Kidney capillary endothelial cell (primary cell): ENCODE measurements at regions not wholly inside any gene's neighbourhood (a gene's known extent, or its start where the extent isn't known, plus 50 kb on each side); places are given as distances from the start of the nearest gene placed in this dataset.

Experiments
- DNase-seq: peaks from one replicate; pipeline ENCODE4 v3.0.0-alpha.2; 2018; ENCODE audit warnings: low spot score

DNA sequence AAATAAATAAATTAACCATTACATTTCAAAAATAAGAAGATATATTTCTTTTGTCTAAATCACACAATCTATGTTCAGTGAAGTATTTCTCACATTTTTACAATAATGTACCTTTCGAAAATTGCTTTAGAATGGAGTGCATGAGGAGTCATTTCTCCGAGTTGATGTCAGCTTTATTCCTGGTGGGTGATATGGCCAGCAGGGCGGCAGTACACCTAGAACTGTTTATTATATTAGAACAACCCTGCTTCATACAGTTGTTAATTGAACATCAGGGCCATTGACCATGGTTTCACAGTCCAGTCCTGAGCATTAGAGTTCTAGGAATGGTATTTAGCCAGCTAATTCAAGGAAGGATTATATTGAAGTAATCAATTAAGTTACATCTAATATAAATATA lies 696.3 kb upstream of the SLC10A2 start:
- no peak for DNase-seq

DNA sequence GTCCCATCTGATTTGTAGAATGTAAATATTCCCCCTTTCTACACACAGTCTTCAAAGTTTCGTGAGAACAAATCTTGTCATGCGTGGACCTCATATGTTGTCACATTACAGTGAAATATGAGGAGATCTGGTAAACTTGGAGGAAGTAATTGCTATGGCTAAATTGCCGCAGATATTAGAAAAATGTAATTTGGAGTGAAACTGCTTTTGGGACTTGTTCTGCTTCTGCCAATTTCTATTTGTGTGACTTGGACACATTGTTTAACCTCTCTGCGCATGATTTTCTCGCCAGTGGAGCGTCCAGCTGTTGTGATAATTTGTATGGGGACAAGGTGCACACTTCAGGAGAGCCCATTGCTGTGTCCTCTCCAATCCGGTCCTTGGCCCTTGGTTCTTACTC lies 693.1 kb upstream of the SLC10A2 start:
- DNase-seq, result no peak

DNA sequence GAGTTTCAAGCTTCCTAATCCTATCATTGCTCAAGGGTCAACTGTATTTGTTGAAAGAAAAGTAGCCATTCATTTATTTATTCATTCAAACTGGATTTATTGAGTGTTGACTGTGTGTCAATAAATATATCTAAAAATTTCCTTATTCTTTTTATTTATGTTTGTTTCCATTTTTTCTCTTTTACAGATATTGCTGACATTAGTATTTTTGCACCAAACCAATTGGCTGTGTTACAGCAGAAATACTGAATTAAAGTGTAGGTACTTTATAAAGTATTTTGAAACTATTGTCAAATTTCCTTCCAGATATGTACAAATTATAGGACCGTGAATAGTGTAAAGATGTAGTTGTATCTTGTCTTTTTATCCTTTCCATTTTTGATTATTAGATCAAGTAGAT lies 692.0 kb upstream of the SLC10A2 start:
- no peak for DNase-seq

- no peak for DNase-seq
Observed at GRCh38 chr13:103757361-103757760, 691.1 kb upstream of the SLC10A2 start.

DNA sequence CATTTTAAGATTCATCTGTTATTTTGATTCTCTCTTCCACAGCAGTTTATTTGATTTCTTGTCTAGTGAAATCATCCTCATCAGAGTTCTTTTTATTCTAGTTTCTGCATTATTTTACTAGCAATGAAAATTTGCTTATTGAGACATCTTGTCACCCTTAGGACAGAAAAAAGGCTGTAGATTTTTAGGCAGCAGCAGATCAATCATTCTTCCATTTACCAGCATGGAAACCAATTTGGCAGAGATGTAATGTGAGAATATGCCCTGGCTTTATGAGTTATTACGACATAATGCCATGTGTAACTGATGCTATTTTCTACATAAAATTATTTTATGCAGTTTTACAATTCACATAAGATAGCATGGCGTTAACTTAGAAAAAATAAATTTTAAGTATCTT lies 688.6 kb upstream of the SLC10A2 start:
- no peak for DNase-seq

- DNase-seq, result no peak
Observed at GRCh38 chr13:103734837-103735236, 668.6 kb upstream of the SLC10A2 start.

DNA sequence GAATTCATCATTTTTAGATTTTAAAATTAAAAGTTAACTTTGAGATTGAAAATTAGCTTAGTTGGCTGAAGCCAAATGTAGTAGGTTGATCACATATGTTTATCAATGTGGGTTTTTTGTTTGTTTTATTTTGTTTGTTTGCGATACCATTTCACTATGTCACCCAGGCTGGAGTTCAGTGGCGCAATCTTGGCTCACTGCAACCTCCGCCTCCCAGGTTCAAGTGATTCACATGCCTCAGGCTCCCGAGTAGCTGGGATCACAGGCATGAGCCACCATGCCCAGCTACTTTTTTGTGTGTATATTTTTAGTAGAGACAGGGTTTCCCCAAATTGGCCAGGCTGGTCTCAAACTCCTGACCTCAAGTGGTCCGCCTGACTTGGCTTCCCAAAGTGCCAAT lies 665.7 kb upstream of the SLC10A2 start:
- no peak for DNase-seq

DNA sequence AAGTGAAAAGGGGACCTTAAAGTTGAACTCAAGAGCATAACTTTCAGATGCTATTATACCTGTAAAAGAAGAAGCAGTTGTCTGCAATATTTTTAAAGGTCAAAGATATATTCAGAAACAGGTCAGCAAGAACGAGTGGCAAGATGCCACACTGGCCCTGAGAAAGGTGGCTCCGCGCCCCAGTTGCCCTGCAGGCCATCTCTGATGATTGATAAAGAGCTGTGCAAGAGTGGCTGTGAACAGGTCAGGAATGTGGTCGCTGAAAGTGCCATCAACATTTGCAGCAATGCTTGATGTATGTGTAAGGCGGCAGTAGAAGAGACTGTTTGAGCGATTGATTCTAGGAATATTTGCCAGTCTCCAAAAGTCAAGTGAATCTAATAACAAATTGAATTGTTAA lies 664.2 kb upstream of the SLC10A2 start:
- DNase-seq, result no peak

GRCh38 chr13:103726808-103727207 lies 660.6 kb upstream of the SLC10A2 start:
- no peak for DNase-seq

DNA sequence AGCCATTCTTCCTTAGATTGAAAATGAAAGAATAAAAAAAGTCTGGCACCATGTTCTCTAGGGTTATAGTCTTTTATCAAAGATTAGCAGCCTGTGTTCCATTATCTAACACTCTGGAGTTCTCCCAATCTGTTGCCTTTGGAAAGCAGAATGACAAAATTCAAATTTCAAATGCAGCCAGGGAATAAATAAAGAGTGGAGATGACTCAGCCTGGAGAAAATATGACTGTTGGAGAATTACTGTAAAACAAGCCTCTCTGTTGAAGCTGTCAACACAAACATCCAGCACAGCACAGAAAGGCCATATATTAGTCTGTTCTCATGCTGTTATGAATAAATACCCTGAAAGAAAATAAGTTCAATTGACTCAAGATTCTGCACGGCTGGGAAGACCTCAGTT lies 650.5 kb upstream of the SLC10A2 start:
- DNase-seq, result no peak

- no peak for DNase-seq
Observed at GRCh38 chr13:103715335-103715734, 649.1 kb upstream of the SLC10A2 start.

- no peak for DNase-seq
Observed at GRCh38 chr13:103703246-103703645, 637.0 kb upstream of the SLC10A2 start.

DNA sequence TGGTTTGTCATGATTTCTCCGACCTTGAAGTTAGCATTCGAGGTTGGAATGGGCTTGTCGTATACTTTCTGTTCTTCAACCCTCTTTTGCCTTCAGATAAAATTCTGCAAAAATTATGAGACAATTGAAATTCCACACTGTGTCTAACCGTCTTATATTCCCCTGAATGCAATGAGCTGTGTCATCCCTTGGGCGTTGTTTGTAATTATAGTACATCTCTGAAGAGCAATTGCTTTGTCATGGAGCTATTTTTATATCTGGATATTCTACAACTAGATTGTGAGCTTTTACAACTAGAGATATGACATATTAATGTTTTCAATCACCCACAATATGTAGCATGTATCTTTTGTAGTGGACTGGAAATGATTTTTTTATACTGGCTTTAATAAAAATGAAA lies 631.8 kb upstream of the SLC10A2 start:
- DNase-seq, result no peak

DNA sequence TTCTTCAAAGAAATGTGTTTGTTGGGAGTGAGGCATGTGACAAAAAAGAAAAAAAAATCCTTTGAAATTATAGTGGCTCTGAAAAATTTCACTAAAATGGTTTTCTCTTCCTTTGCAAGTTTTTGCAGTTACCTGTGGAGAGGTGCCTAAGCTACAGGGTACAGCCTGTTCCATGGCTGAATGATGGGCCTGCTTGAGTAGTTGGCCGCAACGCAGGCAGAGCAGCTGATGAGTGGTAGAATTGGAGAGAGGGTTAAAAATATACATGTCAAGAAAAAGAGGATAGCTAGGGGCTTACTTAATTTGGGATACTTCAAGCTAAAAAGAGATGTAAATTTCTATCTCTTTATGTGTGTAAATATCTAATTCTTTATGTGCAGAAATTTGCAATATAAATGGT lies 629.1 kb upstream of the SLC10A2 start:
- no peak for DNase-seq

DNA sequence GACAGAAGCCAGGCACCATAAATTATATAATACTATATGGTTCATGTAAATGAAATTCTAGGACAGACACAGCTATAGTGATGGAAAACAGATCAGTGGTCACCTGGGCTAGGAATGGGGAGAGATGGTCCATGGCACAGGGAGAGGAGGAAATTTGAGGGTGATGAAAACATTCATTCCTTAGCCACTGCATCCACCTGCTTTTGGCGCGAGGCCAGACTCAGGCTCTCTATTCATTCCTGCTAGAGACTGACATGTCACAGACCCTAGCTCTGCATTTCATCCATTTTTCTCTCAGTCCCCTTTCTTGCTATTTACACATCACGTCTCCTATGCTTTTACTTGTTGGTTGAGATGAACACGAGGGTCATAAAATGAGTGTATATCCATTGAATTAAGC lies 628.3 kb upstream of the SLC10A2 start:
- DNase-seq, result no peak

DNA sequence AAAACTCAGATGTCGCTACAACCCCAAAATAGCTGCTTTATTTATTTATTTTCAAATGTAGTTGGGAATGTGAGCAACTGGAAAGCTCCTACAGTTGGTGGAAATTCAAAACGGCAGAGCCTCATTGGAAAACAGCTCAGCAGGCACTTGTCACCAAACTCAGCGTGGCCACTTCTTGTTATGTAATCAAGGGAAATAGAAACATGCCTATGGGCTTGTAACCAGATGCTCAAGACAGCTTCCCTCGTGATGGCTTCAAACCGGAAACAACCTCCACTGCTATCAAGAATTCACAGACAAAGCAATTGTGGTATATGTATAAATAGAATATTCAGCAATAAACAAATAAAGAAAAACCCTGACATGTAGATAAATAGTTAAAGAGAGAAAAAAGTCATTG lies 627.8 kb upstream of the SLC10A2 start:
- DNase-seq, result no peak

DNA sequence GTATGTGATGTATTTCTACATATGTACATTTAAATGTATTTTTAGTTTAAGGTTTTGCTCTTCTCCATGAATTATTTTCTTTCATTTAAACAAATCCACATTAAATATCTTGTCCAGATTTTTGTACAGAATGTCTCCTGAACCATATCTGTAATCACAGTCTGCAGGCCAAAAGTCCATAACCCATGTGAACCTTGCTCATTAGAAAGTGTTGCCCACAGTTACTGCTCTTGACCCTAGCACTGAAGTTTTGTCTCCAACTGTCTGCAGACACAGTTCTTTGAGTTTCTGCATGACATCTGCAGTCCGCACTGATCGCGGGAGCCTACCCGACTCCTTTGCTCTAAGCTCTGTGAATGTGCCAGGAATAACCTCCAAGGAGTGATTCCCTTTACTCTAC lies 626.2 kb upstream of the SLC10A2 start:
- DNase-seq, result no peak

DNA sequence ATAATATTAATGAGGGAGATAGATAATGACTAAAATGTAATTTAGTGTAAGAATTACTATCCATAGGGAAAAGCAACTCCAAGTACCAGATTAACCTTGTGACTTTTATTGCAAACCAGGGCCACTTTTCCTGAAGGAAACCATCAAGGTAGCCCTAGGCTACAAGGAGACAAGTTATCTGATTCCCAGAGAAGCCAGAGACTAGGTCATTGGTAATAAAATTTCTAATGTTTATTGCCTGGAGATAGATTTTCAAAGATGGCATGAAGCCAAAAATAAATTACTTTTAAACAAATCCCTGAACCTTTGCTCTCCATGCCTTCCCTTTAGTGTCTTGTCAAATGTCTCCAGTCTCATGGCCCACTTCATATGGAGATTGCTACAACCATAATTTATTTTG lies 610.1 kb upstream of the SLC10A2 start:
- no peak for DNase-seq

DNA sequence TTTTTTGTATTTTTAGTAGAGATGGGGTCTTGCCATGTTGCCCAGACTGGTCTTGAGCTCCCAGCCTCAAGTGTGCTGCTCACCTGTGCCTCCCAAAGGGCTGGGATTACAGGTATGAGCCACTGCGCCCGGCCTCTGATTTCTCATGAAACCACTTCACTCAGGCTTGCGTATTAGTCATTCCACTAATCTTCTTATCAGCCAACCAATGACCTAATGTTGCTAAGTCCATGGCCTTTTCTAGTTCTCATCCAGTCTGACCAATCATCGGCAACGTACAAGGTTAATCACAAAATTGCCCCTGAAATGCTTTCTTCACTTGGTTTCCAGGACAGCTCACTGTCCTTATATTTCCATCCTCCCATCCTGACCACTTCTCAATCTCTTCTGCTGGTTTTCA lies 605.3 kb upstream of the SLC10A2 start:
- no peak for DNase-seq

GRCh38 chr13:103663996-103664395 lies 597.8 kb upstream of the SLC10A2 start:
- no peak for DNase-seq

DNA sequence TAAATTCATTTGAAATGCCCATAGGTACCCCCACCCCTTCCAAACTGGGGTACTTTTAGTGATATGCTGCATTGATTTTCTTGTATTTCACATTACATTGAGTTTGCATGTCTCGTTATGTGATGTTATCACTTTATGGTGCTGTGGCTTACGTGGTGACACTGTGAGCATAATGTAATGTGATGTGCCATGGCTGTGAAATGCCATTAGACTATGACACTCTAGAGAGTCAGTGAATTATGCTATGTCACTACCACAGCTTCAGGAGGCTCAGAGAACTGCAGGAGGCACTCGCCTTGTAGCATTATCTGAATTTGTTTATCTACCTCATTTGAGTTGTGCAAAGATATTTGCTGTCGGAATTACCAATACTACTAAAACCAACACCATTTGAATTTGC lies 590.1 kb upstream of the SLC10A2 start:
- no peak for DNase-seq

GRCh38 chr13:103640606-103641005 lies 574.4 kb upstream of the SLC10A2 start:
- no peak for DNase-seq

- no peak for DNase-seq
Observed at GRCh38 chr13:103639326-103639725, 573.1 kb upstream of the SLC10A2 start.

- no peak for DNase-seq
Observed at GRCh38 chr13:103638706-103639105, 572.5 kb upstream of the SLC10A2 start.

- DNase-seq, result no peak
Observed at GRCh38 chr13:103634066-103634465, 567.8 kb upstream of the SLC10A2 start.
